ENCODE measurements at regions not wholly inside any gene's neighbourhood (a gene's known extent, or its start where the extent isn't known, plus 50 kb on each side); places are given as distances from the start of the nearest gene placed in this dataset.
A peak's percentile ranks its signal among the peaks of the same experiment; 100 is the strongest.

GRCh38 chr5:6235726-6236125, 142.6 kb downstream of the MED10 start:
- no peak for DNase-seq

GRCh38 chr5:6228257-6229250, 149.8 kb downstream of the MED10 start:
- DNase-seq: no peak

- no peak for DNase-seq
These were observed 153.2 kb downstream of the MED10 start for GRCh38 chr5:6225121-6225607.

GRCh38 chr5:6224406-6224805, 153.9 kb downstream of the MED10 start:
- DNase-seq: no peak

GRCh38 chr5:6222899-6223298, 155.4 kb downstream of the MED10 start:
- DNase-seq: no peak

- DNase-seq: no peak
These were observed 156.2 kb downstream of the MED10 start for GRCh38 chr5:6222121-6222520.

GRCh38 chr5:6221141-6221626, 157.2 kb downstream of the MED10 start:
- no peak for DNase-seq

- DNase-seq: no peak
These were observed 157.8 kb downstream of the MED10 start for GRCh38 chr5:6220346-6221088.

- no peak for DNase-seq
These were observed 159.8 kb downstream of the MED10 start for GRCh38 chr5:6218517-6218916.

GRCh38 chr5:6218116-6218515, 160.2 kb downstream of the MED10 start:
- DNase-seq: no peak

- no peak for DNase-seq
These were observed 161.8 kb downstream of the MED10 start for GRCh38 chr5:6216471-6217075.

- DNase-seq: no peak
These were observed 162.5 kb downstream of the MED10 start for GRCh38 chr5:6215891-6216290.

GRCh38 chr5:6212244-6212643, 166.1 kb downstream of the MED10 start:
- DNase-seq: no peak

GRCh38 chr5:6206501-6206900, 171.8 kb downstream of the MED10 start:
- DNase-seq: no peak

GRCh38 chr5:6202968-6203365, 175.4 kb downstream of the MED10 start:
- no peak for DNase-seq

- DNase-seq: no peak
These were observed 176.0 kb downstream of the MED10 start for GRCh38 chr5:6202149-6202967.

- no peak for DNase-seq
These were observed 176.7 kb downstream of the MED10 start for GRCh38 chr5:6201631-6202030.

- DNase-seq: no peak
These were observed 179.8 kb downstream of the MED10 start for GRCh38 chr5:6198531-6198930.

GRCh38 chr5:6197427-6197826, 180.9 kb downstream of the MED10 start:
- no peak for DNase-seq

- peak; percentile 16 for DNase-seq
These were observed 182.5 kb downstream of the MED10 start for GRCh38 chr5:6195711-6196358.

- no peak for DNase-seq
These were observed 183.3 kb downstream of the MED10 start for GRCh38 chr5:6194906-6195612.
